Panc1 (cell line): ENCODE measurements at regions not wholly inside any gene's neighbourhood (a gene's known extent, or its start where the extent isn't known, plus 50 kb on each side); places are given as distances from the start of the nearest gene placed in this dataset.

Experiments
- POLR2AphosphoS5 ChIP-seq: IDR thresholded peaks from 2 replicates; pipeline ENCODE4 v1.6.1; 2012; ENCODE audit warnings: mild to moderate bottlenecking, low read depth, low read length, moderate library complexity
- SIN3A ChIP-seq: IDR thresholded peaks from 2 replicates; pipeline ENCODE4 v1.6.1; 2012; ENCODE audit warnings: low read depth, mild to moderate bottlenecking, low read length, moderate library complexity, borderline replicate concordance; ENCODE audit not compliant: insufficient read depth
- TCF7L2 ChIP-seq: IDR thresholded peaks from 2 replicates; pipeline ENCODE4 v1.6.1; 2011; ENCODE audit warnings: mild to moderate bottlenecking, low read depth, low read length, inconsistent platforms
- TF ChIP-seq, protein P1 (sequence below): fragments of 450-650 bp; IDR thresholded peaks from 2 replicates; pipeline ENCODE4 v1.5.1; 2017; ENCODE audit warnings: mild to moderate bottlenecking

GRCh38 chr17:14451729-14452191 is 150.9 kb downstream of the HS3ST3B1 start:
- TF ChIP-seq POLR2AphosphoS5 (no peak), SIN3A (no peak), TCF7L2 (no peak)
- TF ChIP-seq, protein P1, sequence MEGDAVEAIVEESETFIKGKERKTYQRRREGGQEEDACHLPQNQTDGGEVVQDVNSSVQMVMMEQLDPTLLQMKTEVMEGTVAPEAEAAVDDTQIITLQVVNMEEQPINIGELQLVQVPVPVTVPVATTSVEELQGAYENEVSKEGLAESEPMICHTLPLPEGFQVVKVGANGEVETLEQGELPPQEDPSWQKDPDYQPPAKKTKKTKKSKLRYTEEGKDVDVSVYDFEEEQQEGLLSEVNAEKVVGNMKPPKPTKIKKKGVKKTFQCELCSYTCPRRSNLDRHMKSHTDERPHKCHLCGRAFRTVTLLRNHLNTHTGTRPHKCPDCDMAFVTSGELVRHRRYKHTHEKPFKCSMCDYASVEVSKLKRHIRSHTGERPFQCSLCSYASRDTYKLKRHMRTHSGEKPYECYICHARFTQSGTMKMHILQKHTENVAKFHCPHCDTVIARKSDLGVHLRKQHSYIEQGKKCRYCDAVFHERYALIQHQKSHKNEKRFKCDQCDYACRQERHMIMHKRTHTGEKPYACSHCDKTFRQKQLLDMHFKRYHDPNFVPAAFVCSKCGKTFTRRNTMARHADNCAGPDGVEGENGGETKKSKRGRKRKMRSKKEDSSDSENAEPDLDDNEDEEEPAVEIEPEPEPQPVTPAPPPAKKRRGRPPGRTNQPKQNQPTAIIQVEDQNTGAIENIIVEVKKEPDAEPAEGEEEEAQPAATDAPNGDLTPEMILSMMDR: no peak
